ENCODE measurements at regions not wholly inside any gene's neighbourhood (a gene's known extent, or its start where the extent isn't known, plus 50 kb on each side); places are given as distances from the start of the nearest gene placed in this dataset.

DNA sequence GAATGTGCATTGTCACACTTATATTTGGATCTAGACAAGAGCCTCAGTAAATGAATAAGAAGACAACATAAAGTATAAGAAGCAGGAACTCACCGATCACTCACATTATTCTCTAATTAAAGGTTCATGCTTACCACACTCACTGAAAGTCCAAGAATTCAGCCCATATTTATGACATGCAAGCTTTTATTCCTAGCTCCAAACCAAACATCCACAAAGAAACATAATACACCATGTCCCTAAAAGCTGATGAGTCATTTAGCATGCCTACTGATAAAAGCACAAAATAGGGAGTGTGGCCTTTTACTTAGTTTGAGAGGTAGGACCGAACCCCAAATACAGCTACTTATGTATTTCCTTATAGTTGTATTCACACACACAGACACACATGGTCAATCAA is 1094.6 kb upstream of the CDH2 start:
- no peak overlapping the region for H3K4me3 ChIP-seq (ENCODE audit: low read length)
- no peak for DNase-seq (ENCODE audit: low read depth)
- TF ChIP-seq, protein P1, sequence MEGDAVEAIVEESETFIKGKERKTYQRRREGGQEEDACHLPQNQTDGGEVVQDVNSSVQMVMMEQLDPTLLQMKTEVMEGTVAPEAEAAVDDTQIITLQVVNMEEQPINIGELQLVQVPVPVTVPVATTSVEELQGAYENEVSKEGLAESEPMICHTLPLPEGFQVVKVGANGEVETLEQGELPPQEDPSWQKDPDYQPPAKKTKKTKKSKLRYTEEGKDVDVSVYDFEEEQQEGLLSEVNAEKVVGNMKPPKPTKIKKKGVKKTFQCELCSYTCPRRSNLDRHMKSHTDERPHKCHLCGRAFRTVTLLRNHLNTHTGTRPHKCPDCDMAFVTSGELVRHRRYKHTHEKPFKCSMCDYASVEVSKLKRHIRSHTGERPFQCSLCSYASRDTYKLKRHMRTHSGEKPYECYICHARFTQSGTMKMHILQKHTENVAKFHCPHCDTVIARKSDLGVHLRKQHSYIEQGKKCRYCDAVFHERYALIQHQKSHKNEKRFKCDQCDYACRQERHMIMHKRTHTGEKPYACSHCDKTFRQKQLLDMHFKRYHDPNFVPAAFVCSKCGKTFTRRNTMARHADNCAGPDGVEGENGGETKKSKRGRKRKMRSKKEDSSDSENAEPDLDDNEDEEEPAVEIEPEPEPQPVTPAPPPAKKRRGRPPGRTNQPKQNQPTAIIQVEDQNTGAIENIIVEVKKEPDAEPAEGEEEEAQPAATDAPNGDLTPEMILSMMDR (IDR thresholded peaks at IDR 0.05; ENCODE audit: insufficient read depth, low read depth, low read length, missing control alignments): no peak

DNA sequence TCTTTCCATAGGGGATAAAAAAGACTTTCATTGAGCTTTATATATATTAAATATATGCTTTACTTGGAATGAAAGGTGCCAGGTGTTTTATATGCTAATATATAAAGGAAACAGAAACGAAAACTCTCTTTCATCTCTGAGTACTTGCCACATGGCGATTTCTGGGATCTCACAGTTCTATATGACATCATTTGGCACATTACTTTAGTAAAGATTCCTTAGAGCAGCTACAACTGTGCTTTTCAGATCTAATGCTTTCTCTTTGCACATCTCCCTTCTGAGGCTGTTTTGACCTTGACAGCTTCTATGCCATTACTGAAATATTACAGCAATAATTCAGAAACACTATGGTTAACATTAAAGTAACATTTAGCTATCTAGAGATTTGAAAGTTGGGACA is 1082.9 kb upstream of the CDH2 start:
- TF ChIP-seq, protein P1 (IDR thresholded peaks at IDR 0.05; ENCODE audit: insufficient read depth, low read depth, low read length, missing control alignments): no peak
- no peak for DNase-seq (ENCODE audit: low read depth)
- H3K4me3 ChIP-seq (ENCODE audit: low read length): no peak overlapping the region

DNA sequence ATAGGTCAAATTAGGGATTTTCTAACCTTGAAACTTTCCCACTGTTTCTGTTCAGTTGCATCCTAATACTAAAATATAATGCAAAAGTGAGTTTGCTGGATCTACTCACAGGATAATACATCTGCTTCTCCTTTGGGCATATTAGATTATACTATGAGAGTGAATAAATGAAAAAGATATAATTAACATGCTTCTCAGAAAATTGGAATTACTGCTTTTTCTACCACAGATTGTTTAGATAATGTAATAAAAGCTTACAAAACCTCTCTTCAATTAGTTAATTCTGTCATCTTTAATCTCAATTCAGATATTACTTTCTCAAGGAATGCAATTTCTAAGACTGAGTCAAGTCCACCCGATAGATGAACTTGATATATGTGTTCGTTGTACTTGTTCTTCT is 1077.2 kb upstream of the CDH2 start:
- no peak for DNase-seq (ENCODE audit: low read depth)
- TF ChIP-seq, protein P1 (IDR thresholded peaks at IDR 0.05; ENCODE audit: insufficient read depth, low read depth, low read length, missing control alignments): no peak
- H3K4me3 ChIP-seq (ENCODE audit: low read length): no peak overlapping the region

DNA sequence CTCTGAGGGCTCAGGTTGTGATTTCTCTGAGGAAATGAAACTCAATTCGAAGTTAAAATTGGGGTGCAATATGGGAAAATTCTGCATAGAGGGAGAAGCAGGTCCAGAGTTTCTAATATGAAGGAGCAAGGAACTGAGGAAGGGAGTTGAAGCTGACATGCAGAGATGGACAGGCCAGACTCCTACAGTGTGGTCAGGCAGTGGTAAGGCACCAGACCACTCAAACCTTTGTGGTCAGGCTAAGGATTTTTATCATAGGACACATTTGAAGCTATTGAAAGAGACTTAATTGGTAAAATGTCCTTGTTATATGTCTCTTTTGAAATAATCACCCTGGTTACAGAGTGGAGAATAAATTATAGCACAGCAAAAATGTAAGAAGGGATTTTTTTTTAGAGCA is 1074.8 kb upstream of the CDH2 start:
- TF ChIP-seq, protein P1 (IDR thresholded peaks at IDR 0.05; ENCODE audit: insufficient read depth, low read depth, low read length, missing control alignments): no peak
- H3K4me3 ChIP-seq (ENCODE audit: low read length): no peak overlapping the region
- DNase-seq (ENCODE audit: low read depth): no peak

DNA sequence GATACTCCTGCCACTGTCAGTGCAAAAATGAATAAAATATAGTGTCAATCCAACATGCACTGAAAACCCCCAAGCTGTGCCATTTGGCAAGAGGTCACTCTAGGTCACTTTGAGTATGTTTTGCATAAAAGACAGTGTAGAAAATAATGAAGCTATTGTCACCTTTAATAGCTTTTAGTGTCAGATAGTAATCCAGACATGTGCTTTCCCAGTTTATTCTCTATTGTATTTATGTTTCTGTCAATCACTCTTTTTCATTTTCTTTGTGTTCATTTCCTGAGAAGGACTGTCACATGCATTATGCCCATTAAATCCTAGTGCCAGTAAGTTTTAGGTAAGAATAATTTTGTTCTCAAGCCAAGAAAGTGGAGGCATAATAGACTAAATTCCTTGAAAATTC is 1073.9 kb upstream of the CDH2 start:
- no peak overlapping the region for H3K4me3 ChIP-seq (ENCODE audit: low read length)
- DNase-seq (ENCODE audit: low read depth): no peak
- TF ChIP-seq, protein P1 (IDR thresholded peaks at IDR 0.05; ENCODE audit: insufficient read depth, low read depth, low read length, missing control alignments): no peak

DNA sequence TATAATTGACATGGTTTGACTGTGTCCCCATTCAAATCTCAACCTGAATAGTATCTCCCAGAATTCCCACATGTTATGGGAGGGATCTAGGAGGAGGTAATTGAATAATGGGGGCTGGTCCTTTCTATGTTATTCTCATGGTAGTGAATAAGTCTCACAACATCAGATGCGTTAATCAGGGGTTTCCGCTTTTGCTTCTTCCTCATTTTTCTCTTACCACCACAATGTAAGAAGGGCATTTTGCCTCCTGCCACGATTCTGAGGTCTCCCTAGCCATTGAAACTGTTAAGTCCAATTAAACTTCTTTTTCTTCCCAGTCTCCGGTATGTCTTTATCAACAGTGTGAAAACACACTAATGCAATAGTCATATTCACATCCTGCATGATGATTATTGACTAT is 1073.3 kb upstream of the CDH2 start:
- no peak for DNase-seq (ENCODE audit: low read depth)
- no peak overlapping the region for H3K4me3 ChIP-seq (ENCODE audit: low read length)

DNA sequence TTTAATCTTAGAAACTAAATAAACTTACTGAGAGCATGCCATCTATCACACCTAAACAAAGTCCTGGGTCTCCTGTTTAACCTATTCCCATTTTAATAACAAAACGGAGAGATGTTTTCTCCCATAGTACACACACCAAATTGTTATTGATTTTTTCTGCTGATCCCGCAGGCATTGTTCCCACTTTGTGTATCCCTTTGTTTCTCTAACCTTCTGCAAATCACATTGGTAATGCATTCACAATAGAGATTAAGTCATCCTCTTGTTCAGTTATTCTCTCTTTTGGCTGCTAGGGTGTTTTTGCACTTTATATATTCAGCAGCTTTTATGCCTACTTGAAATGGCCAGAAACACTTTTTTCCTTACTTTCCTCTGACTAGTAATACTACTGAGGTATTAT is 1071.9 kb upstream of the CDH2 start:
- TF ChIP-seq, protein P1 (IDR thresholded peaks at IDR 0.05; ENCODE audit: insufficient read depth, low read depth, low read length, missing control alignments): no peak
- DNase-seq (ENCODE audit: low read depth): no peak
- H3K4me3 ChIP-seq (ENCODE audit: low read length): no peak overlapping the region

More for the DNA sequence above, 1073.3 kb upstream of the CDH2 start:
- TF ChIP-seq, protein P1 (IDR thresholded peaks at IDR 0.05; ENCODE audit: insufficient read depth, low read depth, low read length, missing control alignments): no peak
